ENCODE measurements at regions not wholly inside any gene's neighbourhood (a gene's known extent, or its start where the extent isn't known, plus 50 kb on each side); places are given as distances from the start of the nearest gene placed in this dataset.

- no peak for TF ChIP-seq CTCF (IDR thresholded peaks at IDR 0.05; ENCODE audit: low read depth, low read length)
- no peak for DNase-seq (ENCODE audit: extremely low read depth, low read depth)
Measured at GRCh38 chr13:89950225-89950624, 1397.3 kb upstream of the MIR17HG start.

- DNase-seq (ENCODE audit: extremely low read depth, low read depth) = no peak
- TF ChIP-seq CTCF (IDR thresholded peaks at IDR 0.05; ENCODE audit: low read depth, low read length) = no peak
Measured at GRCh38 chr13:89951341-89951740, 1396.1 kb upstream of the MIR17HG start.

- TF ChIP-seq CTCF (IDR thresholded peaks at IDR 0.05; ENCODE audit: low read depth, low read length) = no peak
- DNase-seq (ENCODE audit: extremely low read depth, low read depth) = no peak
Measured at GRCh38 chr13:89953581-89953980, 1393.9 kb upstream of the MIR17HG start.

GRCh38 chr13:89955773-89956172, 1391.7 kb upstream of the MIR17HG start:
- no peak for DNase-seq (ENCODE audit: extremely low read depth, low read depth)
- no peak for TF ChIP-seq CTCF (IDR thresholded peaks at IDR 0.05; ENCODE audit: low read depth, low read length)

- TF ChIP-seq CTCF (IDR thresholded peaks at IDR 0.05; ENCODE audit: low read depth, low read length) = no peak
- DNase-seq (ENCODE audit: extremely low read depth, low read depth) = no peak
Measured at GRCh38 chr13:89959074-89959473, 1388.4 kb upstream of the MIR17HG start.

GRCh38 chr13:89965252-89965651, 1382.2 kb upstream of the MIR17HG start:
- TF ChIP-seq CTCF (IDR thresholded peaks at IDR 0.05; ENCODE audit: low read depth, low read length) = no peak
- DNase-seq (ENCODE audit: extremely low read depth, low read depth) = no peak

DNA sequence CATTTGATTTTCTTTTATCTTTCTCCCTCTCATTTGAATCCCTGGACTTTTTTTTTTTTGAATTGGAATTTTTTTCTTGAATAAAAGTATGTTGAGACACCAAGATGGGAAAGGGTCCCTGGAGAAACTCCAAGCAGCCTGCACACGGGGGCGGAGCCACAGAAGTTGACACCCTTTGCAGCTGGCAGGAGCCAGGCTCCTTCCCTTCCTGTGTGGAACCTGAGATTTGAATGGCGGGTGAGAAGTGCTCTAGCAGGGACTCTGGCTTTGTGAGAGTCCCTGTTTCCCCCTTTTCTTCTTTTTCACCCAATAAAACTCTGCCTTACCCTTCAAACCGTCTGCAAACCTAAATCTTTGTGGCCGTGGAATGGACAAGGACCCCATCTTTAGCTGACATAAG, 1381.0 kb upstream of the MIR17HG start:
- no peak for TF ChIP-seq CTCF (IDR thresholded peaks at IDR 0.05; ENCODE audit: low read depth, low read length)
- DNase-seq (ENCODE audit: extremely low read depth, low read depth) = no peak

Data from AG09319 (cell line).